Trophoblast cell (in vitro differentiated cells and primary cell): ENCODE measurements at regions not wholly inside any gene's neighbourhood (a gene's known extent, or its start where the extent isn't known, plus 50 kb on each side); places are given as distances from the start of the nearest gene placed in this dataset.

Experiments
- DNase-seq, 2 donors: peaks; one replicate each; pipeline ENCODE4 v3.0.0-alpha.2; 2016
- H2AFZ ChIP-seq: 2 replicates; pipeline ENCODE4 v1.6.1; 2013; ENCODE audit warnings: low read length, moderate library complexity, mild to moderate bottlenecking; ENCODE audit not compliant: insufficient read depth, poor library complexity
- H2AK5ac ChIP-seq: 2 replicates; pipeline ENCODE4 v1.6.1; 2013; ENCODE audit warnings: mild to moderate bottlenecking, low read length
- H2BK120ac ChIP-seq: 2 replicates; pipeline ENCODE4 v1.6.1; 2013; ENCODE audit warnings: low read length, mild to moderate bottlenecking, moderate library complexity; ENCODE audit not compliant: insufficient read depth, poor library complexity
- H2BK12ac ChIP-seq: 2 replicates; pipeline ENCODE4 v1.6.1; 2013; ENCODE audit warnings: mild to moderate bottlenecking, low read length, moderate library complexity
- H2BK5ac ChIP-seq: 2 replicates; pipeline ENCODE4 v1.6.1; 2013; ENCODE audit warnings: low read length, low read depth, moderate library complexity, mild to moderate bottlenecking; ENCODE audit not compliant: poor library complexity
- H3K14ac ChIP-seq: 2 replicates; pipeline ENCODE4 v1.6.1; 2013; ENCODE audit warnings: mild to moderate bottlenecking, low read length
- H3K18ac ChIP-seq: 2 replicates; pipeline ENCODE4 v1.6.1; 2013; ENCODE audit warnings: mild to moderate bottlenecking, low read length
- H3K23ac ChIP-seq: 2 replicates; pipeline ENCODE4 v1.6.1; 2013; ENCODE audit warnings: low read length
- H3K27ac ChIP-seq: 2 replicates; pipeline ENCODE4 v1.5.1; 2013; ENCODE audit warnings: low read depth, mild to moderate bottlenecking, inconsistent platforms, low read length, moderate library complexity
- H3K27me3 ChIP-seq: 2 replicates; pipeline ENCODE4 v1.6.1; 2013; ENCODE audit warnings: inconsistent platforms, mild to moderate bottlenecking, low read length, moderate library complexity; ENCODE audit not compliant: insufficient read depth
- H3K36me3 ChIP-seq, 2 experiments: 1 replicate in 1 of 2; 2 replicates in 1 of 2; pipeline ENCODE4 v1.6.1; 2013; ENCODE audit warnings: low read length in 2 of 2, mild to moderate bottlenecking in 2 of 2, moderate library complexity in 1 of 2; ENCODE audit not compliant: insufficient read depth in 2 of 2, control insufficient read depth in 1 of 2
- H3K4ac ChIP-seq: 2 replicates; pipeline ENCODE4 v1.6.1; 2013; ENCODE audit warnings: low read depth, mild to moderate bottlenecking, low read length, moderate library complexity
- H3K4me1 ChIP-seq, 2 experiments: 1 replicate in 1 of 2; 2 replicates in 1 of 2; pipeline ENCODE4 v1.6.1; 2013; ENCODE audit warnings: low read length in 2 of 2, mild to moderate bottlenecking in 2 of 2, moderate library complexity in 1 of 2; ENCODE audit not compliant: insufficient read depth in 2 of 2, control insufficient read depth in 1 of 2
- H3K4me2 ChIP-seq: 2 replicates; pipeline ENCODE4 v1.6.1; 2013; ENCODE audit warnings: inconsistent platforms, mild to moderate bottlenecking, low read length, moderate library complexity
- H3K4me3 ChIP-seq: 2 replicates; pipeline ENCODE4 v1.5.1; 2013; ENCODE audit warnings: mild to moderate bottlenecking, low read depth, low read length, inconsistent platforms
- H3K79me1 ChIP-seq: one replicate; pipeline ENCODE4 v1.6.1; 2013; ENCODE audit warnings: low read length
- H3K79me2 ChIP-seq: 2 replicates; pipeline ENCODE4 v1.6.1; 2013; ENCODE audit warnings: low read length, mild to moderate bottlenecking; ENCODE audit not compliant: control insufficient read depth, insufficient read depth, poor library complexity
- H3K9ac ChIP-seq: 2 replicates; pipeline ENCODE4 v1.6.1; 2013; ENCODE audit warnings: mild to moderate bottlenecking, low read length
- H3K9me3 ChIP-seq: 2 replicates; pipeline ENCODE4 v1.6.1; 2013; ENCODE audit warnings: low read depth, mild to moderate bottlenecking, control low read depth, inconsistent platforms, low read length; ENCODE audit not compliant: insufficient read depth
- H4K12ac ChIP-seq: 2 replicates; pipeline ENCODE4 v1.6.1; 2013; ENCODE audit warnings: low read depth, mild to moderate bottlenecking, low read length, moderate library complexity
- H4K8ac ChIP-seq: 2 replicates; pipeline ENCODE4 v1.6.1; 2013; ENCODE audit warnings: low read depth, mild to moderate bottlenecking, low read length, moderate library complexity
- H4K91ac ChIP-seq: one replicate; pipeline ENCODE4 v1.6.1; 2013; ENCODE audit warnings: low read depth, mild to moderate bottlenecking, low read length, moderate library complexity
- WGBS: extraction: QIAGEN DNeasy Blood & Tissue Kit; methylation state at CpG from one replicate; pipeline ENCODE4 v1.1.7; 2013; ENCODE audit warnings: missing lambda C conversion rate; ENCODE audit not compliant: insufficient read length, insufficient coverage; ENCODE audit errors: extremely low coverage; 5-methylcytosine and 5-hydroxymethylcytosine counted together

GRCh38 chr5:61816146-61816545, 484.1 kb downstream of the ZSWIM6 start:
- H2AFZ ChIP-seq, result no peak overlapping the region

DNA sequence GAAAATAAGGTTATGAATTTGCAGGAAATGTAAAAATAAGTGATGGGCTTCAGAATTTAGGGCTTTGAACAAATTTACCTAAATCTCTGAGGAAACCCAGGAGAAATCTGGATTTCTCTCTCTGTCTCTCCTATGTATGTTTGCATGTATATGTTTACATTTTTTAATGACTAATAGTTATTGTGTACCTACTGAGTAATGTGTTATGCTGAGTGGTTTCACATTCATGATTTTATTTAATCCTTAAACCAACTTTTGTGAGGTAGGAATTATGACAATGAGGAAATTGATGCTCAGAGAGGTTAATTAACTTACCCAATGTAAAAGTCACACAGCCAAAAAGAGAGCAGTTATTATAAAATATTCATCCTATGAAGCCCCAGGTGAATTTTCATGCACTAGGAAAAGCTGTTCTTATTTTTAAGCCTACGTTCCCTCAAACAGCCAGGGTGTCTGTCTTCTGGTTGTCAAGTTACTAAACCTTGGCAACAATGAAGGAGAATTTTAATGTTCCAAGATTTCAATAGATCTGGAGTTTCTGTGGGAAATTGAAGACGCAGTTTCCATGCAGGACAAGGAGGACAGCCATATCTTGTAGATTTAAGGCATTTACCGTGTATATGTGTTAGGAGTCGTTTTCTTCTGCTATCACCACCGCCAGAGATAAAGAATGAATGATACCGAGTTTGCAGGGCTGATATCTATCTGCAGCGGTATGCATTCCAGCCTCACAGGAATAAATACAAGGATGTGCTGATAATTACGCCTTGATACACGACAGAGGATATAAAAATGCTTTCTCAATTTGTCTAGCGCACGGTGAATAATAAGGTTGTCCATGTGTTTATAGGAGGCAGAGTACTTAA, 484.8 kb downstream of the ZSWIM6 start:
- H3K14ac ChIP-seq, result no peak overlapping the region
- H3K27me3 ChIP-seq, result no peaks in the 10 kb centered on the region
- no peak overlapping the region for H4K91ac ChIP-seq
- no peaks in the 10 kb centered on the region for H3K4me1 ChIP-seq
- no peaks in the 10 kb centered on the region for H3K79me1 ChIP-seq
- H2BK12ac ChIP-seq, result no peak overlapping the region
- H3K9ac ChIP-seq, result no peak overlapping the region
- WGBS, result no CpG with 5 or more reads among the region's 11 CpGs
- no peak overlapping the region for H3K18ac ChIP-seq
- no peak overlapping the region for H3K4me2 ChIP-seq
- peaks cover 2% of the 10 kb centered on the region for H3K9me3 ChIP-seq
- H4K8ac ChIP-seq, result no peak overlapping the region
- H2AFZ ChIP-seq, result no peak overlapping the region
- no peak overlapping the region for H3K4ac ChIP-seq
- no peak overlapping the region for H3K23ac ChIP-seq
- H3K79me2 ChIP-seq, result no peaks in the 10 kb centered on the region
- no peak overlapping the region for H3K4me3 ChIP-seq
- H4K12ac ChIP-seq, result no peak overlapping the region
- no peak overlapping the region for H3K27ac ChIP-seq
- no peaks in the 10 kb centered on the region for H3K36me3 ChIP-seq
- DNase-seq, result peak; percentile 54 to 80
- H2BK120ac ChIP-seq, result no peak overlapping the region
- H2BK5ac ChIP-seq, result no peak overlapping the region
- no peak overlapping the region for H2AK5ac ChIP-seq

More at GRCh38 chr5:61816146-61816545, 484.1 kb downstream of the ZSWIM6 start:
- Histone ChIP-seq H3K36me3 (no peaks in the 10 kb centered on the region), H4K12ac (no peak overlapping the region), H2AK5ac (no peak overlapping the region), H3K27me3 (no peaks in the 10 kb centered on the region), H3K18ac (no peak overlapping the region), H3K4me2 (no peak overlapping the region), H3K79me1 (no peaks in the 10 kb centered on the region), H3K23ac (no peak overlapping the region), H3K4ac (no peak overlapping the region), H3K4me3 (no peak overlapping the region), H3K9me3 (peaks cover 2% of the 10 kb centered on the region), H4K8ac (no peak overlapping the region), H4K91ac (no peak overlapping the region), H2BK120ac (no peak overlapping the region), H3K4me1 (no peaks in the 10 kb centered on the region), H2BK12ac (no peak overlapping the region), H3K9ac (no peak overlapping the region), H3K27ac (no peak overlapping the region), H3K79me2 (no peaks in the 10 kb centered on the region), H3K14ac (no peak overlapping the region), H2BK5ac (no peak overlapping the region)
- no CpG with 5 or more reads among the region's 9 CpGs for WGBS
- DNase-seq, result no peak

DNA sequence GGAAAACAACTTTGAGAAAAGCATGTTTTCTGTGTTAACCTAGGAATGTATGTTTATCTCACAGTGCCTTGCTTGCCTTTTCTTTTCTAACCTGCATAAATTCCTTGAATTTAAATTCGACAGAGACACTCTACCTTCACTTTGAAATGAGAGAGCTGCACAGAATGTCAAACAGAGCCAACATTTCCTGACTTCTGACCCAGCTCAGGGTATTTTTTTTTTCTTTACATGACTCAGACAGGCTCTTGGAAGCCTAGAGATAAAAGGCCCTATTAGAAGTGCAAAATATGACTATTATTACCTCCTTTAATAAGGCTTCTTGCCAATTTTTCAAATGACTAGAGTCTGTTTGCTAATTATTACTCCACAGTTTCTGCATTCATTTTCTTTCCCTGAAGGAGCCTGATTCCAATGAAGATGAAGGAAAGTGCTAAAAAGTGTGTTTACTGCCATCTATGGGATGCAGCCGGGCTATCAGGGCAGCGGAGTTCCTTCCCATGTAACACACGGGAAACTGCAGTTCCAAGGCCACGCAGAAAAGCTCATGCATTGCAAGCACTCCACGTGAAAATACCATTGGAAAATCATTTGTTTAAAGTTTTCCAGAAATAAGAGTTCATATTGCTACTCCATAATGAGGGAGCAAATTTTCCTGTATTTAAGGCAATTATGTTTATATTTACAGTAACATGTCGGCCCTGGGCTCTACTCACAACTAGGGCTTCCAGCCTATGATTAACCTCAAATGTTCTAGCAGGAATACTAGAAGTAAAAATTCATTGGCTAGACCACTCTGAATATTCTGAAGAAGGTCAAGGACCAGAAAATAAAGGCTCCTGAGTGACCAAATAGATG, 485.6 kb downstream of the ZSWIM6 start:
- peak; percentile 22 to 79 for DNase-seq
- no peak overlapping the region for H4K91ac ChIP-seq
- no peak overlapping the region for H3K4ac ChIP-seq
- no peak overlapping the region for H2AFZ ChIP-seq
- no peaks in the 10 kb centered on the region for H3K36me3 ChIP-seq
- H3K18ac ChIP-seq, result no peak overlapping the region
- no peak overlapping the region for H2BK120ac ChIP-seq
- H3K27ac ChIP-seq, result no peak overlapping the region
- H3K79me2 ChIP-seq, result no peaks in the 10 kb centered on the region
- no peak overlapping the region for H2BK5ac ChIP-seq
- no peak overlapping the region for H3K4me2 ChIP-seq
- peaks cover 2% of the 10 kb centered on the region for H3K9me3 ChIP-seq
- no peak overlapping the region for H3K23ac ChIP-seq
- H2BK12ac ChIP-seq, result no peak overlapping the region
- no peak overlapping the region for H4K12ac ChIP-seq
- no peaks in the 10 kb centered on the region for H3K79me1 ChIP-seq
- H3K14ac ChIP-seq, result no peak overlapping the region
- no peak overlapping the region for H3K9ac ChIP-seq
- H3K4me1 ChIP-seq, result no peaks in the 10 kb centered on the region
- H4K8ac ChIP-seq, result no peak overlapping the region
- H2AK5ac ChIP-seq, result no peak overlapping the region
- no CpG with 5 or more reads among the region's 7 CpGs for WGBS
- H3K27me3 ChIP-seq, result no peaks in the 10 kb centered on the region
- H3K4me3 ChIP-seq, result no peak overlapping the region

- no peaks in the 10 kb centered on the region for H3K4me1 ChIP-seq
- no peak overlapping the region for H3K14ac ChIP-seq
- H2BK12ac ChIP-seq, result no peak overlapping the region
- no peaks in the 10 kb centered on the region for H3K36me3 ChIP-seq
- H3K9ac ChIP-seq, result no peak overlapping the region
- H3K27ac ChIP-seq, result no peak overlapping the region
- H2BK120ac ChIP-seq, result no peak overlapping the region
- no peak overlapping the region for H3K23ac ChIP-seq
- no peak overlapping the region for H3K18ac ChIP-seq
- H3K9me3 ChIP-seq, result peaks cover 4% of the 10 kb centered on the region
- no peaks in the 10 kb centered on the region for H3K27me3 ChIP-seq
- H3K4me3 ChIP-seq, result no peak overlapping the region
- no peak overlapping the region for H4K91ac ChIP-seq
- H3K79me2 ChIP-seq, result no peaks in the 10 kb centered on the region
- H3K79me1 ChIP-seq, result no peaks in the 10 kb centered on the region
- no peak overlapping the region for H2AFZ ChIP-seq
- H4K12ac ChIP-seq, result no peak overlapping the region
- no peak for DNase-seq
- no peak overlapping the region for H2BK5ac ChIP-seq
- H2AK5ac ChIP-seq, result no peak overlapping the region
- no peak overlapping the region for H3K4me2 ChIP-seq
- no CpG with 5 or more reads among the region's 4 CpGs for WGBS
- no peak overlapping the region for H3K4ac ChIP-seq
- H4K8ac ChIP-seq, result no peak overlapping the region
These were observed 485.2 kb upstream of the KIF2A start for GRCh38 chr5:61820836-61821235.
